ENCODE measurements at regions not wholly inside any gene's neighbourhood (a gene's known extent, or its start where the extent isn't known, plus 50 kb on each side); places are given as distances from the start of the nearest gene placed in this dataset.
"Not testable (repeated sequence)": the region's sequence is repeated elsewhere in the genome, so short reads cannot be mapped to it uniquely, and the experiment has no call there.

DNA sequence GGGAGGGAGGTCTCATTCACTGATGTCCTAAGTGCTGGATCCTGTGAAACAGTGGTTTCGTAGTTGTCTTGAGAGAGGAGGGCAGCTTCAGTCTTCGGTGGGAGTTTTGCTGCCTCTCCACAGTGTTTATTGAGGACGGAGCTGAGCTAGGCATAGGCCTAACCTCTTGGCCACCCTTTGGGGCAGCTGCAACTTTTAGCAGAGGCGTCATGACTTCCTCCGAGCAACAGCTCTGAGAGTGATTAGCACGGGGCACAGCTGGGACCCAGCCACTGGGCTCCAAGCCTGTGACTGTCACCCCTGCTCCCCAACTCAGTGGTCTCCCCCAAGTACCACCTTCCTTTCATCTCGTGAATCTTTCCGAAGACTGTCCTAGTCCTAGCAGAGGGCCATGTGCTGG, 139.9 kb upstream of the NCOR2 start:
- no peak for DNase-seq (ENCODE audit: low read depth in 2 of 3, low spot score in 2 of 3)

DNA sequence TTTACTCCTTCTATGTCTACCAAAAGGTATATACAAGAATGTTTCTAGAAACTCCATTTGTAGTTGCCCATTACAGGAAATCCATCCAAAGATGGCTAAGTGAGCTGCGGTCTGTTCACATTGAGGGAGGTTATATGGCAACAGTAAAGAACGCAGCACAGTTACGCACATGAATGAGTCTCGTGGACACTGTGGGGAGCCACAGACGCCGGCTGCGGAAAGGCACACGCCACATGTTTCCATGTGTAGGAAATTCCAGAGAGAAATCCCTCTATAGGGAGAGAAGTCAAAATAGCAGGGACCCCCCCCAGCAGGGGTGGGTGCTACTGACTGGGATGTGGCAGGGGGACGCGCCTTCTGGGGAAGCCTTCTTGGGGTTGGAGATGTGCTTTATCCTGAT, 139.0 kb upstream of the NCOR2 start:
- DNase-seq (ENCODE audit: low read depth in 2 of 3, low spot score in 2 of 3) = no peak

DNA sequence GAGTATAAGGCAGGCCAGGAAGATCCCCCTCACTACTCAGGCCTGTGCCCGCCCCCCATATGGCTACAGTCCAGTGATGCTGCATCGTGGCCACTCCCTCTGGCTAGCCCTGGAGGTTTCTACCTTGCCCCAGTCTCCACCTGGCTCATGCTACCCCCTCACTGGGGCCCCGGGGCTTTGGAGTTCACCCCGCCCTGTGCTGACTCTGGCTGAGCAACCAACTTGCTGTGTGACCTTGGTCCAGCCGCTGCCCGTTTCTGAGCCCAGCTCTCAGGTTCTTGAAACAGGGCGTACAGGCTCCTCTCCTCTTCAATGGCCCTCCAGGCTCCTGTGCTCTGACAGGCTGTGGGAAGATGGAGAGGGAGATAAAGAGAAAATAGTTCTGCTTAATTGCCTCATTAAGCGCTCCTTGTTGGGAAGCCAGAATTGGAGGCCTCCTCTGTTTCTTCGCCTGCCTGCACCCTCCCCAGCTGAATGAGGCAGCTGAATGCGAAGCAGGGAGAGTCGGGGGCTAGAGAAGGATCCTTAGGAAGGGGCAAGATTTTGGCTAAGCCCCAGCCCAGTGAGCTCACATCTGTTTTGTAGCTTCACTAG, 138.2 kb upstream of the NCOR2 start:
- DNase-seq (ENCODE audit: low read depth in 2 of 3, low spot score in 2 of 3) = no peak

DNA sequence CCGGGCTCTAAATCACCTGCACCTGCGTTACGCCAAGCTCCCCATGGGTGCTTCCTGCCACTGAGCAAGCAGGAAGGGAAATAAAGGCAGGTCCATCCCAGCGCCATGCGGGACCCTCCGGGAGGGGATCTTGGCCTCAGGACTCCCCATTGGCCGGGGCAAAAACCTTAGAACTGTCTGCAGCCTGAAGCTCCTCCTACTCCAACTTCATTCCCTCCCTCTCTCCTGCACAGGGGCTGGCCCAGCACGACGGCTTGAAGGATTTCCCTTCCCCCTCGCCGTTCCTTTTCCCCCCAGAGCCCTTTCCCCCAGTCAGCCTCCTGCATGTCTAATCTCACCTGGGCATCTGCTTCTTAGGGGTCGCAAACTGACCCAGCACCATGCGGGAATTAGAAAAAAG, 137.2 kb upstream of the NCOR2 start:
- no peak for DNase-seq (ENCODE audit: low read depth in 2 of 3, low spot score in 2 of 3)

DNA sequence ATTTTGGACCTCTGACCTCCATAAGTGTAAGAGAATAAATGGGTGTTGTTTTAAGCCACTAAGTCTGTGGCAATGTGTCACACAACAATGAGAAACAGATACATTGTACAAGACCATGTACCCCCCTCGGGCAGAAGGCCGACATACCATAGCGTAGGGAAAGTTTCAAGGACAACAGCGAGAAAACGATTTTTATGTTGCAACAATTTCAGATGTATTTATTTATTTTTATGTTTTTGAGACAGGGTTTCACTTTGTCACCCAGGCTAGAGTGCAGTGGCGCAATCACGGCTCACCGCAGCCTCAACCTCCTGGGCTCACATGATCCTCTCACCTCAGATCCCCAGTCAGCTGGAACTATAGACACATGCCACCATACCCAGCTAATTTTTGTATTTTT, 136.4 kb upstream of the NCOR2 start:
- DNase-seq (ENCODE audit: low read depth in 2 of 3, low spot score in 2 of 3) = no peak

DNA sequence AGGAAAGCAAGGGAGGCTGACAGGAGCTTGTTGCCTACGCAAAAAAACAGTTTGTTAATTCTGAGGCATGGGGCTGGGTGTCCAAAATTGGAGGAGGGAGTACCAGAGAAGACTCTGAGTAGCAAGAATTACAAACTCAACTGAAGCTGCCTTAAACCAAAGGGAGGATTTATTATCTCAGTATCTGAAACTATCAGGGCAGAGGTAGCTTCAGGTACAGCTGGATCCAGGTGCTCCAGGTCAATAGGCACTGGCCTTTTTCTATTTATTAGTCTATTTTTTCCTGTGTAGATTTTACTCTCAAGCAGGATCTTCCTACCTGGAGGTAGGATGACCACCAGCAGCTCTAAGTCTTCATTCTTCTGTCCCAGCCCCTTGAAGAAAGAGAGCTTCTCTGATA, 135.3 kb upstream of the NCOR2 start:
- no peak for DNase-seq (ENCODE audit: low read depth in 2 of 3, low spot score in 2 of 3)

DNA sequence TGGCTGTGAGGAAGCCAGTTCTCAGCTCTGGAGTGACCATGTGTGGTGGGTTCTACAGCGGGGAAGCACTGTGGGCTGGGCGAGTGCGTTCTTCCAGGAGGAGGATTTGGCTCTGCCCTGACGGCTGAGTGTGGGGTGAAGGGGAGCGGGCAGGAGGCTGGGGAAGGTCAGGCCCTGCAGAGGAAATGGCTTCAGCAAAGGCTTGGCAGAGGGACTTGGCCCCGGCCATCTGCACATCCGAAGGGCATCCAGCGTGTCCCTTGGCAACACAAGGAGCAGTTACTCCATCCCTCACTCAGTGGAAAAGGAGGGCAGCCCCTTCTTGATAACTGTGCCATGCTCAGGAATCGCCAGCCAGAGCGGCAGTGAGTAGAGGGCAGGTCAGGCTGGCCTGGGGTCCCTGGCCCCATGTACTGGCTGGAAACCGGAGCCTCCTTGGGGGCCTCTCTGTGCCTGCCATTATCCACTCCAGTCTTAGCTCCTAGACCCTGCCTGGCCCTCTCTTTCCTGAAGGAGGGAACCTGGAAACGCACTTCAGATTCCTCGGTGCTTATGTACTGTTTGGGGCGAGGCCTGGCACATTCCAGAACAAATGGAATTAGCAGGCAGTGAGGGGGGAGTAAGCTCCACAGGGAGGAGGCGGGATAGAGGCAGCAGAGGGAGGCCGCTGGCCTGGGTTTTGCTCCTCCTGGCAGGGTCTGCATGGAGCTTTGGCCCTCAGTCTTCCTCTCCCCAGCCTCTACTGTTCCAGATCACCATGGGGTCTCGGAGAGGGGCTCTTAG, 133.6 kb upstream of the NCOR2 start:
- DNase-seq (ENCODE audit: low read depth in 2 of 3, low spot score in 2 of 3) = no peak

DNA sequence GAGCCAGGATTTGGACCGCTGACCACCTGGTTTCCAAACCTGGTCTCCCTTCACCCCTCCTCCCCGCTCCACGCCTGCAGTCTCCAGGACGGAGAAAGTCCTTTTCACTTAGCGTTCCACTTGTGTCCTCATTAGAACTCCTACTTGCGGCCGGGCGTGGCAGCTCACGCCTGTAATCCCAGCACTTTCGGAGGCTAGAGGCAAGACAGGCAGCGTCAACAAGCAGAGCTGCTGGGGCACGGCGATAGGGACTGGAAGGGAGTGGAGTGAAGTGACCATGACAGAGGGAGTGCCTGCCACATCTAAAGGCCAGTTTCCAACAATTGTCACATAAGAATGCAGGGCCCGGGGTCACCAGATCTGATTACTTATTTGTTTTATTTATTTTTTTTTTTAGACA, 132.5 kb upstream of the NCOR2 start:
- no peak for DNase-seq (ENCODE audit: low read depth in 2 of 3, low spot score in 2 of 3)

DNA sequence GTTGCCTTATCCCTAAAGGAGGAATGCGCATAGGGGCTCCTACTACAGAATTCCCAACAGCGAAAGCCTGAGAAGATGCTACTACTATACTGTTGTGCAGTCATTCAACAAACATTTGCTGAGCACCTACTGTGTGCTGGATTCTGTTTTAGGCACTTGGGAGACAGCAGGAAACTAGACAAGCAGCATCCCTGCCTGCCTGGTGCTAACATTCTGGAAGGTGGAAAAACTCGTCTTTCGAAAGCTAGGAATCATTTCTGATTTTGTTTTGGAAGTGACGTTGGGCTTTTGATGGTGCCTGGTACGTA, 131.5 kb upstream of the NCOR2 start:
- no peak for DNase-seq (ENCODE audit: low read depth in 2 of 3, low spot score in 2 of 3)

DNA sequence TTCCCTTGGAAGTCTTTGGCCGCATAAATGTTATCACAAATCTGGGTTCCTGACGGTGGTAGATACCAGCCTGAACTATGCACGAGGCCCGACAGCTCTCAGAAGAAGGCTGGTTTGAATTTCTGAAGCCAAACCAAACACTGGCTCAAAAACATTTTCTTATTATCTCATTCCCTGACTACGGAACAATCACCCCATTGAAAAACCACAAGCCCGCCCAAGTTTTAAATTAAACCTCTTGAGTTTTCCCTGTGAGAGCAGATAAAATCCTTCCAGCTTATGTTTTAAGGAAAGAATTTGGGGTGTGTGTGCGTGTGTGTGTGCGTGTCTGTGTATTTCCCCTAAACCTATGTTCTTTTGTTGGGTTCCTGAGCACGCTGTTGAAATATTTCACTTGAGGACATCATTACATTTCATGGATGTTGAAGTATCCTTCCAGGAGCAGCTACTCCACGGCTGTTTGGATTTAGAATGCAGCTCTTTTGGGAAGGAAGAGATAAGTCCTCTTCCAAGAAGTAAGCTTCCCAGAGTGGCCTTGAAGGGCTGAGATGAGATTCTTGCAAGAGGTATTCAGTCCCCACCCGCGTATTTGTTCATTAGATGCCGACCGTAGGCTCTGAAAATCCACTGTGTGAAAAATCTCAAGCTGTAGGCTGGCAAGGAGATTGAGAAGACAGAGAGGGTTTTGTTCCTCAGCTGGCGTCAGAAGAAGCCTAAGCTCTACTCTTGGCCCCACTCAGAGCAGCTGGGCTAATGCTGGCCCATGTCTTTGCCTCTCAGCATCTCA, 131.0 kb upstream of the NCOR2 start:
- peak in 1 of 3 donors; percentile 18 for DNase-seq (ENCODE audit: low read depth in 2 of 3, low spot score in 2 of 3)

DNA sequence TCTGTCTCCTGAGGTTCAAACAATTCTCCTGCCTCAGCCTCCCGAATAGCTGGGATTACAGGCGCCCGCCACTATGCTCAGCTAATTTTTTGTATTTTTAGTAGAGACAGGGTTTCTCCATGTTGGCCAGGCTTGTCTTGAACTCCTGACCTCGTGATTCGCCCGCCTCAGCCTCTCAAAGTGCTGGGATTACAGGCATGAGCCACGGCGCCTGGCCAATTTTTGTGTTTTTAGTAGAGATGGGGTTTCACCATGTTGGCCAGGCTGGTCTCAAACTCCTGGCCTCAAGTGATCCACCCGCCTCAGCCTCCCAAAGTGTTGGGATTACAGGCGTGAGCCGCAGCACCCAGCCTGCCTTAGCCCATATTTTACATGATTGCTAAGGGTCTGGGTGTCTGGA, 130.3 kb upstream of the NCOR2 start:
- not testable (repeated sequence) for DNase-seq (ENCODE audit: low read depth in 2 of 3, low spot score in 2 of 3)

DNA sequence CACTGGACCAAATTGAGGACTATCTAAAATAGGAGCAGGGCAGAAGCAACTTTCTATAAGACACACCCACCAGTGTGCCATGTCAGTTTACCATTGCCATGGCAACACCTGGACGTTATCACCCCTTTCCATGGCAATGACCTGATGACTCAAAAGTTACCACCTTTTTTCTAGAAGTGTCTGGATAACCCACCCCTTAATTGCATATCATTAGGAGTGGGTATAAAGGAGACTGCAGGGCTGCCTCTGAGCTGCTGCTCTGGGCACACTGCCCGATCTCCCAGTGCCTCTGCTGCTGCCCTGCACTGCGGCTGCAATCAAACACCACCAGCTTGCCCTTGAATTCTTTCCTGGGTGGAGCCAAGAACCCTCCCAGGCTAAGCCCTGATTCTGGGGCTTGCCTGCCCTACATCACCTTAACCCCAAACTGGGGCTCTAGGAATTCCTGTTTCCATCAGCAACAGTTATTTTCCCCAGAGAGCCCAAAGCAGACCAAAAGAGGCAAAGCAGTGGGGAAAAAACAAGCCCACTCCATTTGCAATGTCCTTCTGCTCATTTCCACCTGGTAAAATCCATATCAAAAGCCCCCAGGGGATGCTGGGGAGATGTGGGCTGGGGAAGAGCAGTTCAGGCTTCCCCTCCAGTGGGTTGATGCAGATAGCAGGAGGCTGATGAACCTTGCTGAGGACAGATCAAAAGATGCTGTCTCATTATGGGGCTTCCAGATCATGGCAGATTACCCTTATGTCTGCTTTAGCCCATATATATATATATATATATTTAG, 129.5 kb upstream of the NCOR2 start:
- peak in 1 of 3 donors; percentile 39 for DNase-seq (ENCODE audit: low read depth in 2 of 3, low spot score in 2 of 3)

DNA sequence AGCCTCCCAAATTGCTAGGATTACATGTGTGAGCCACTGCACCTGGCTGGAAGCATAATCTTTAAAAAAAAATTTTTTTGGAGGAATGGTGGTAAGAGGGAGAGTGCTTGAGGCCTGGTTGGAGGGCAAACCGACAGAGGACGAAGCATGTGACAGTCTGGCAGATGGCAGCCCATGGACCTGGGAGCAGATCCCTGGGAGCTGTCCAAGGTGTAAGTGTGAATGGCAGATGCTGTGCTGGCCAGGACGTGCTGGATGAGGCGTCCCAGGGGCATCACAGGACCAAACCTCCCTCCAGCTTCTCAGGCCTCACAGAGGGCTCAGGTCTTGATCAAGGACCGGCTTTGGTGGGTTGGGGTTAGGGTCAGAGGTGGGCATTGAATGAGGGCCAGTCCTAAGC, 128.4 kb upstream of the NCOR2 start:
- DNase-seq (ENCODE audit: low read depth in 2 of 3, low spot score in 2 of 3) = no peak

DNA sequence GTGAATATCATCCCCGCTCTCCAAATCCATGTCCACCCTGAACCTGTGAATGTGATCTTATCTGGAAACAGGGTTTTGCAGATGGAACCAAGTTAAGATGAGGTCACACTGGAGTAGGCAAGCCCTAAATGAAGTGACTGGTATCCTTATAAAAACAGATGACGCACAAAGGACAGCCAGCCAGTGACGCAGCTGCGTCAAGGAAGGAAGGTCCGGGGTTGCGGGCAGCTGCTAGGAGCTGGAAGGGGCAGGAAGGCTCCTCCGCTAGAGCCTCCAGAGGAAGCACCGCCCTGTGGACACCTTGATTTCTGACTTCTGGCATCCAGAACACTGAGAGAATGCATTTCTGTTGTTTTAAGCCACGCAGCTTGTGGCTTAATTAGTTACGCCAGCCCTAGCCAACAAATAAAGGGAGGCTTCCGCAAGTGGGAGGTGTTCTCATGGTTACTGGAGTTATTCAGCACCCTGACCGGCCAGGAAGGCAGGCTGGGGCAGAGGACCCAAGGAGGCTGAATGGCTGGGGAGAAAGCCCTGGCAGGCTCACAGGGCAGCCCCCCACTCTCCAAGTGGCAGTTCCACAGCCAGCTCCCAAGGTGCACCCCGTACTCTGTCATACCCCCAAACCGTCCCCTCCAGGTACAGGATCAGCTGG, 127.6 kb upstream of the NCOR2 start:
- DNase-seq (ENCODE audit: low read depth in 2 of 3, low spot score in 2 of 3) = no peak

DNA sequence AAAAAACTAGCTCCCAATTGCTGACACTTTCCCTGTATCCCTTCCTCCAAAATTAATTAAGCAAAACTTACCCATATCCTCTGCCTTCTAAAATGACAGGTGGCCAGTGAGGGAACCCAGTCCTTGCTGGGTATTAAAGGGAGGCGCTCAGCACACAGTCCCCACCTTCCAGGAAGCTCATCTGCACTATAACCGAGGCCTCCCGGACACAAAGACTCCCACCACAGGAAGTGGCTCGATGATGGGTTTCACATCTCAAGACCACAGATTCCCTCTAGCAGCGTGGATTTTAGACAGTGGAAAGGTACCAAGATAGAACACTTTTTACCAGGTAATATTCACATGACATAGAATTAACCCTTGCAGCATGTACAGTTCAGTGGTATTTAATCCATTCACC, 126.8 kb upstream of the NCOR2 start:
- peak in 1 of 3 donors; percentile 38 for DNase-seq (ENCODE audit: low read depth in 2 of 3, low spot score in 2 of 3)

DNA sequence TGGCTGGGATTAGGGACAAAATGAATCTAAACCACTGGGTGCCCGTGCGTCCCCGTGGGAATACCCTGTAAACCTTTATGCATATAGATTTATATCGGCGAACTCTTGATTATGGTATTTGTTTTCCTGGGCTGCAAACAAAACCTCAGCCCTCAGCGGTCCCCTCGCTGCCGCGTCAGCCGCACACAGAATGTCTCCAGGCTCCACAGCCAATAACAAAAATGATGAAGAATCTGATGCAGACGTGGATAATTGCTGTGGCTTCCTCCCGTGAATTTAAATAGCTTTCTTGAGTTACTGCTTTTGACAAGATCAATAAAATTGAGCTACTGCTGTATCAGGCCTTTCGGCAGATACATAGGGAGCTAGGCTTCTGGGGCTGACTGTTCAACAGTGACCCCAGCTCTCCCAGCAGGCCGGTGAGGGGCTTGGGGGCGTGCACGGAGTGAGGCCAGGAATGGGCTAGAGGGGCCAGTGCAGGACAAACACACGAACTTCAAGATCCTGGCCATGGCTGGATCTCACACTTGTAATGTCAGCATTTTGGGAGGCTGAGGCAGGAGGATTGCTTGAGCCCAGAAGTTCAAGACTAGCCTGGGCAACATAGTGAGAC, 125.8 kb upstream of the NCOR2 start:
- DNase-seq (ENCODE audit: low read depth in 2 of 3, low spot score in 2 of 3) = no peak

DNA sequence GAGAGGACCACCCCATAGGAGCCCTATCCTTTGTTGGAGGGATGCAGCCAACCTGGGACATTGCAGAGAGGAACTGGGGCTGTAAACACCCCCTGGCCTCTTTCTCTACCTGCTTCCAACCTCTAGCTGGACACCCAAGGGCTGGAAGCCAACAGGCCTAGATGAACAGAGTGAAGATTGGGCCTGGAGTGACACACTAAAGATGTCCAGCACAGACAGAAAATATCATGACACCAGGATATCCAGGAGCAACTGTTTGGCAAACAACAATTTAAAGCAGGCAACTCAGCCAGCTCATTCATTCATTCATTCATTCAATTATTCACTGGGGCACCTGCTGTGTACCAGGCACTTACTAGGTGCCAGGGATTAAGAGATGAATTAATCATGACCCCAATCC, 125.0 kb upstream of the NCOR2 start:
- no peak for DNase-seq (ENCODE audit: low read depth in 2 of 3, low spot score in 2 of 3)

DNA sequence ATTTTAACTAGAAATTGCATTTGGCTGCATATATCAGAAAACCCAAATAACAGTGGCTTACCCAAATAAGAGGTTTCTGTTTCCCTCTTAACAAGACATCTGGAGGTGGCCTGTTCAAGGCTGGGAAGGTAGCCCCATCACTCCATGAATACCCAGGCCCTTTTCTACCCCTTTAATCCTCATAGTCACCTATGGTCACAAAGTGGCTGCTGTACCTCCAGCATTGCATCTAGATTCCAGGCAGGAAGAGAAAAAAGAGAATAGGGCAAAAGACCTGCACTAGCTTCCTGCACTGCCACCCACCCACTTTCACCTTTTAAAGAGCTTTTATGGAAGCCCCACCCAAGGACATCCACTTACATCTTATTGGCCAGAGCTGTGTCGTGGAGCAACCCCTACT, 124.0 kb upstream of the NCOR2 start:
- DNase-seq (ENCODE audit: low read depth in 2 of 3, low spot score in 2 of 3) = no peak

DNA sequence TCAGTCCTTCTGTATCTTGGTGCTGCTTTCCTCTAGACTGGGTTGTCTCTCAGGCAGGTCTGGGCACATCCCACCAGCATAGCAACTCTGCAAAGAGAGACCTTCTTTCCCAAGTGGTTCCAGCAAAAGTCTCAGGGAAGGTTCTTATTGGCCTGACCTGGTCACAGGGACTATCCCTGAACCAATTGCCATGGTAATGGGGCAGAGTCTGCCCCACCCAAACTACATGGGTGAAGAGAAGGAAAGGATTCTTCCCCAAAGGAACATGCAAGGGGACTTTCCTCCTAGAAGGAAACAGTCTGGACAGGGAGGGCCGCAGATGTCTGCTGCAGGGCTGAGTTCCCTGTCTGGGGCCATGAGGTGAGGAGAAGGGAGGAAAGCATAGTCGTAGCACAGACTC, 122.2 kb upstream of the NCOR2 start:
- no peak for DNase-seq (ENCODE audit: low read depth in 2 of 3, low spot score in 2 of 3)

DNA sequence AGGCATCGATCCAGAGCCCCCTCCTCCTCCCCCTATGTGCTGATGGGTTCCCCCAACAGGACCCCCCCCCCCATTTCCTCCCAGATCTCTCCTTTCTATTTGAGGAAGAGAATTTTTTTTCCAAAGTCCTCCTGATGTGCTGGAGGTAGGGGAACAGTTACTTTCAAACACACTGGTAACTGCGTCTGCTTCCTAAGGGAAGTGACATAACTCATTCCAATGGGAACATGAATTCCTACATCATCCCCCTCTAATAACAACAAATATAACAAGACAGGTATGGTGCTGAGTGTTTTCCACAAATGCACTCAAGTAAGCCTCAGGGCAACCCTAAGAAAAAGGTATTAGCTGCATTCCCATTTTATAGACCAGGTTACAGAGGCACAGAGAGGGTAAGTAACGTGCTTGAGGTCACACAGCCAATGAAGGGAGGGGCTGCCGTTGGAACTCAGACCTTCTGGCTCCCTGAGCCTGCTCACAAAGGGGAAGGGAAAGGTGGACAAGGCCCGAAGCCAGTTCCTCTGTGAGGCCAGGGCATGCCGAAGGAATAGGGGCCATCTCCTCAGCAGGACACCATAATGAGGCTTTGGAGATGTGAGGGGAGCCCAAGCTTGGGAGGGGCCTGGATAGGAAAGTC, 121.1 kb upstream of the NCOR2 start:
- no peak for DNase-seq (ENCODE audit: low read depth in 2 of 3, low spot score in 2 of 3)

All from hematopoietic multipotent progenitor cell (in vitro differentiated cells).